H1 (cell line): ENCODE measurements at regions not wholly inside any gene's neighbourhood (a gene's known extent, or its start where the extent isn't known, plus 50 kb on each side); places are given as distances from the start of the nearest gene placed in this dataset.
A peak's percentile ranks its signal among the peaks of the same experiment; 100 is the strongest.

Experiments
- CTCF ChIA-PET: fragments of 300-600 bp; sonication (Branson Sonifier 250); formaldehyde crosslinking; loops from one replicate; lab custom pipeline; 2021; ENCODE audit not compliant: partially characterized antibody; lab: Charles Lee
- POLR2A ChIA-PET: fragments of 300-600 bp; sonication (Branson Sonifier 250); formaldehyde crosslinking; loops from one replicate; lab custom pipeline; 2021; ENCODE audit warnings: inconsistent platforms; ENCODE audit not compliant: partially characterized antibody; lab: Charles Lee
- DNase-seq, 2 experiments: peaks; one replicate each; pipeline versions ENCODE4 v3.0.0 to v3.0.0-alpha.2; 2010 to 2022; ENCODE audit warnings: low spot score in 2 of 2, low read depth in 1 of 2, mixed read lengths in 1 of 2
- FAIRE-seq: peaks from 2 replicates; lab custom pipeline; 2011; peaks lifted over from hg19 to GRCh38; lab: Jason Lieb, UNC
- H2AFZ ChIP-seq: 2 replicates; pipeline ENCODE4 v1.8.1; 2012; ENCODE audit warnings: low read length, inconsistent platforms
- H2AK5ac ChIP-seq: 2 replicates; pipeline ENCODE4 v1.6.1; 2013; ENCODE audit warnings: low read depth, low read length
- H2BK120ac ChIP-seq: replicated peaks from 2 replicates; pipeline ENCODE3; 2013; ENCODE audit warnings: low read depth, low read length, inconsistent platforms
- H2BK12ac ChIP-seq: 2 replicates; pipeline ENCODE4 v1.6.1; 2013; ENCODE audit warnings: low read depth, low read length
- H2BK15ac ChIP-seq: 2 replicates; pipeline ENCODE4 v1.6.1; 2013; ENCODE audit warnings: low read length
- H2BK20ac ChIP-seq: 2 replicates; pipeline ENCODE4 v1.6.1; 2013; ENCODE audit warnings: low read length
- H2BK5ac ChIP-seq: 2 replicates; pipeline ENCODE4 v1.6.1; 2013; ENCODE audit warnings: low read depth, low read length
- H3K14ac ChIP-seq: 2 replicates; pipeline ENCODE4 v1.6.1; 2013; ENCODE audit warnings: inconsistent platforms; ENCODE audit not compliant: insufficient read length
- H3K18ac ChIP-seq: 2 replicates; pipeline ENCODE4 v1.6.1; 2013; ENCODE audit warnings: low read length; ENCODE audit errors: extremely low read depth
- H3K23ac ChIP-seq: 2 replicates; pipeline ENCODE4 v1.6.1; 2013; ENCODE audit warnings: inconsistent platforms; ENCODE audit not compliant: insufficient read length
- H3K23me2 ChIP-seq: 2 replicates; pipeline ENCODE4 v1.6.1; 2013; ENCODE audit warnings: low read depth, low read length
- H3K27ac ChIP-seq: 2 replicates; pipeline ENCODE4 v1.6.1; 2011; ENCODE audit warnings: low read depth, low read length, inconsistent platforms
- H3K27me3 ChIP-seq, 4 experiments: replicated peaks in 1 of 4; 1 replicate in 1 of 4; 2 replicates in 3 of 4; pipeline versions ENCODE4 v1.6.1 to v1.8.1; 2011 to 2013; ENCODE audit warnings: low read length in 3 of 4, mild to moderate bottlenecking in 3 of 4, inconsistent platforms in 2 of 4, mixed read lengths in 2 of 4, moderate library complexity in 1 of 4; ENCODE audit not compliant: control insufficient read depth in 3 of 4, insufficient read depth in 3 of 4; ENCODE audit errors: extremely low read depth in 1 of 4
- H3K36me3 ChIP-seq, 4 experiments: 2 replicates each; pipeline versions ENCODE4 v1.6.1 to v1.8.1; 2011 to 2013; ENCODE audit warnings: mild to moderate bottlenecking in 4 of 4, low read length in 3 of 4, moderate library complexity in 2 of 4, control low read depth in 1 of 4, inconsistent platforms in 1 of 4; ENCODE audit not compliant: insufficient read depth in 4 of 4, control insufficient read depth in 2 of 4
- H3K4ac ChIP-seq: replicated peaks from 2 replicates; pipeline ENCODE3; 2013; ENCODE audit warnings: low read length, low read depth, mixed read lengths, inconsistent platforms; ENCODE audit not compliant: insufficient read length
- H3K4me1 ChIP-seq, 4 experiments: replicated peaks in 1 of 4; 1 replicate in 1 of 4; 2 replicates in 3 of 4; pipeline versions ENCODE4 v1.6.1 to v1.8.1; 2011 to 2013; ENCODE audit warnings: low read length in 3 of 4, inconsistent platforms in 2 of 4, mixed read lengths in 1 of 4; ENCODE audit not compliant: insufficient read depth in 4 of 4, control insufficient read depth in 3 of 4
- H3K4me2 ChIP-seq, 2 experiments: 2 replicates each; pipeline versions ENCODE4 v1.6.1 to v1.8.1; 2011 to 2013; ENCODE audit warnings: low read depth in 2 of 2, low read length in 2 of 2, control low read depth in 1 of 2, inconsistent platforms in 1 of 2, mild to moderate bottlenecking in 1 of 2; ENCODE audit not compliant: insufficient read depth in 1 of 2
- H3K4me3 ChIP-seq, 4 experiments: fragments of 200-600, 300-600 bp in 1 of 4; sonication (generic), shearing (Covaris generic), sonication (Bioruptor Twin) in 1 of 4; 2 replicates each; pipeline versions ENCODE4 v1.5.1 to v1.8.1; 2011 to 2016; ENCODE audit warnings: low read length in 4 of 4, low read depth in 3 of 4, control low read depth in 2 of 4, inconsistent platforms in 2 of 4, mild to moderate bottlenecking in 2 of 4, mixed read lengths in 1 of 4, moderate library complexity in 1 of 4; ENCODE audit not compliant: insufficient read depth in 2 of 4; ENCODE audit errors: extremely low read depth in 1 of 4
- H3K56ac ChIP-seq: replicated peaks from 2 replicates; pipeline ENCODE3; 2013; ENCODE audit warnings: low read depth, mild to moderate bottlenecking, mixed read lengths, low read length, inconsistent platforms; ENCODE audit not compliant: insufficient read length
- H3K79me1 ChIP-seq: 2 replicates; pipeline ENCODE4 v1.6.1; 2013; ENCODE audit warnings: low read depth, low read length, control low read depth
- H3K79me2 ChIP-seq, 2 experiments: 2 replicates each; pipeline versions ENCODE4 v1.6.1 to v1.8.1; 2012 to 2013; ENCODE audit warnings: low read length in 2 of 2, mild to moderate bottlenecking in 2 of 2, inconsistent platforms in 1 of 2; ENCODE audit not compliant: insufficient read depth in 2 of 2, control insufficient read depth in 1 of 2
- H3K9ac ChIP-seq, 4 experiments: replicated peaks in 1 of 4; 1 replicate in 1 of 4; 2 replicates in 3 of 4; pipeline versions ENCODE4 v1.6.1 to v1.8.1; 2011 to 2013; ENCODE audit warnings: low read depth in 3 of 4, low read length in 3 of 4, control low read depth in 2 of 4, mild to moderate bottlenecking in 2 of 4, moderate library complexity in 2 of 4, inconsistent platforms in 1 of 4; ENCODE audit errors: extremely low read depth in 1 of 4
- H3K9me3 ChIP-seq, 2 experiments: 2 replicates each; pipeline versions ENCODE4 v1.6.1 to v1.8.1; 2012 to 2013; ENCODE audit warnings: mild to moderate bottlenecking in 2 of 2, moderate library complexity in 2 of 2, control low read depth in 1 of 2, inconsistent platforms in 1 of 2, low read depth in 1 of 2, low read length in 1 of 2, mixed read lengths in 1 of 2; ENCODE audit not compliant: insufficient read depth in 2 of 2
- H4K20me1 ChIP-seq, 2 experiments: replicated peaks in 1 of 2; 2 replicates each; pipeline versions ENCODE3 to v1.8.1; 2011 to 2013; ENCODE audit warnings: inconsistent platforms in 2 of 2, low read length in 2 of 2, mild to moderate bottlenecking in 1 of 2; ENCODE audit not compliant: insufficient read depth in 2 of 2, control insufficient read depth in 1 of 2
- H4K5ac ChIP-seq: 2 replicates; pipeline ENCODE4 v1.6.1; 2013; ENCODE audit warnings: low read length, low read depth, mixed read lengths, inconsistent platforms; ENCODE audit not compliant: insufficient read length
- H4K8ac ChIP-seq: 2 replicates; pipeline ENCODE4 v1.8.0; 2013; ENCODE audit warnings: mild to moderate bottlenecking, moderate library complexity, low read length, inconsistent platforms; ENCODE audit not compliant: insufficient read depth; ENCODE audit errors: extremely low read depth
- H4K91ac ChIP-seq: replicated peaks from 2 replicates; pipeline ENCODE3; 2013; ENCODE audit warnings: low read length, mixed read lengths, inconsistent platforms; ENCODE audit not compliant: insufficient read length
- BACH1 ChIP-seq: IDR thresholded peaks from 2 replicates; pipeline ENCODE4 v1.6.1; 2012; ENCODE audit warnings: low read length, improper control_type of control experiment
- KDM1A ChIP-seq: fragments of 200-600, 300-600 bp; sonication (generic); IDR thresholded peaks from 2 replicates; pipeline ENCODE4 v1.7.1; 2016; ENCODE audit warnings: mild to moderate bottlenecking, low read length, borderline replicate concordance
- SAP30 ChIP-seq: fragments of 300-600 bp; sonication (generic); IDR thresholded peaks from 2 replicates; pipeline ENCODE4 v1.7.1; 2012; ENCODE audit warnings: low read length, moderate library complexity, mild to moderate bottlenecking, inconsistent platforms; ENCODE audit not compliant: insufficient read depth, insufficient replicate concordance
- TAF7 ChIP-seq: optimal IDR thresholded peaks from 2 replicates; pipeline ENCODE3; 2011; ENCODE audit warnings: low read depth, mild to moderate bottlenecking, inconsistent platforms, low read length, moderate library complexity, borderline replicate concordance
- WGBS, 2 experiments: shearing (Covaris generic) in 1 of 2; methylation state at CpG; one replicate each; pipeline versions ENCODE4 v1.1.6 to v1.1.7; 2013 to 2015; ENCODE audit warnings: low lambda C conversion rate in 2 of 2, mixed read lengths in 2 of 2, inconsistent platforms in 1 of 2, low coverage in 1 of 2, missing lambda C conversion rate in 1 of 2; ENCODE audit not compliant: insufficient replicate concordance in 2 of 2, insufficient coverage in 1 of 2, insufficient read length in 1 of 2; ENCODE audit errors: extremely low coverage in 1 of 2, missing lambda C conversion rate in 1 of 2; 5-methylcytosine and 5-hydroxymethylcytosine counted together
- TF ChIP-seq, protein P1 (sequence below): IDR thresholded peaks from 2 replicates; pipeline ENCODE4 v1.6.1; 2011; ENCODE audit warnings: low read depth, mild to moderate bottlenecking, low read length; ENCODE audit not compliant: insufficient read depth

DNA sequence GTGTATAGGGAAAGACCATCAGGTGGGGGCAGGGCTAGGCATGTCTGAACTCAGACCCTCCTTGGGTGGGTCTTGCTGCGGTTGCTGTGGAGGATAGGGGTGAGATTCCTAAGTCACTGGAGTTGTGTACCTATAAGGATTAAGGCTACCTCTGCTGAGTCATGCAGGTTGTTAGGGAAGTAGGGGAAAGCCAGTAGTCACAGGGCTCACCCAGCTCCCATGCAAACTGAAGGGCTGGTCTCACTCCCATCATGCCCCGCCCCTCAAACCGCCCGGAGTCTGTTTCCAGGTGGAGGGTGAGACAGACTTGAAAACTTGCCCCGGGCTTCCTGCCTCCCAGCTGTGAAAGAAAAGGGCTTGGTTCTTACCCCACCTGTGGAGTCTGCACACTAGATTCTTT lies 161.8 kb downstream of the CAVIN4 start:
- Histone ChIP-seq H3K4me2 (0 out of 4 replicates have a peak overlapping the region, but pooled peaks of 1 of the 2 experiments have one; percentile 31), H3K14ac (no peak overlapping the region), H3K27me3 (no peaks in the 10 kb centered on the region), H3K27ac (no peak overlapping the region), H4K91ac (no peak overlapping the region), H3K23ac (no peak overlapping the region), H4K20me1 (no peaks in the 10 kb centered on the region), H3K79me2 (no peaks in the 10 kb centered on the region), H4K8ac (no peak overlapping the region), H3K9ac (no peak overlapping the region), H3K4ac (no peak overlapping the region), H3K79me1 (no peaks in the 10 kb centered on the region; the same call in 1 of the 2 replicates), H2AK5ac (no peak overlapping the region), H3K4me3 (no peak overlapping the region), H3K18ac (peak overlapping the region; percentile 60; the same call in 1 of the 2 replicates), H3K23me2 (no peaks in the 10 kb centered on the region; the same call in 1 of the 2 replicates)
- CTCF ChIA-PET: interaction anchor here (0.8 to 1.9 kb wide), 3 partner anchors 10 to 138 kb away, joined by 3 to 4 read pairs (median 4); no protein-coding TSS in a partner anchor
- POLR2A ChIA-PET: no interaction called here
- 79% methylated on average over 5 of the region's 5 CpGs; no CpG with 5 or more reads in 1 of the 2 experiments for WGBS, 2 experiments
- FAIRE-seq: no peak
- no peak for TF ChIP-seq TAF7
- TF ChIP-seq SAP30: no peak
- TF ChIP-seq, protein P1, sequence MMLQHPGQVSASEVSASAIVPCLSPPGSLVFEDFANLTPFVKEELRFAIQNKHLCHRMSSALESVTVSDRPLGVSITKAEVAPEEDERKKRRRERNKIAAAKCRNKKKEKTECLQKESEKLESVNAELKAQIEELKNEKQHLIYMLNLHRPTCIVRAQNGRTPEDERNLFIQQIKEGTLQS: no peak
- no peak for TF ChIP-seq KDM1A
- peak; percentile 27; the same call in 1 of the 2 replicates for TF ChIP-seq BACH1
- TF ChIP-seq, all 59 proteins: peak for 1
- Histone ChIP-seq H2AFZ (no peak overlapping the region), H2BK5ac (no peak overlapping the region; the same call in 1 of the 2 replicates), H2BK120ac (no peak overlapping the region), H3K9me3 (no peaks in the 10 kb centered on the region), H3K36me3 (no peaks in the 10 kb centered on the region), H2BK15ac (no peak overlapping the region), H3K56ac (no peak overlapping the region), H4K5ac (no peak overlapping the region), H3K4me1 (peaks cover 0 to 6% (median 3%) of the 10 kb centered on the region in 4 experiments; a peak in 4 of 7 replicates), H2BK12ac (peak overlapping the region; percentile 80; the same call in 1 of the 2 replicates), H2BK20ac (no peak overlapping the region)
- no peak for DNase-seq
